NB4 (cell line): ENCODE measurements at regions not wholly inside any gene's neighbourhood (a gene's known extent, or its start where the extent isn't known, plus 50 kb on each side); places are given as distances from the start of the nearest gene placed in this dataset.

Experiments used
- DNase-seq: peaks from one replicate; pipeline ENCODE4 v3.0.0; 2010; ENCODE audit warnings: low read depth
- H3K4me3 ChIP-seq: one replicate; pipeline ENCODE4 v1.5.1; 2011; ENCODE audit warnings: mild to moderate bottlenecking, low read depth, low read length, moderate library complexity
- MAX ChIP-seq: IDR thresholded peaks from 2 replicates; pipeline ENCODE4 v1.6.1; 2011; ENCODE audit warnings: low read depth, low read length
- MYC ChIP-seq: IDR thresholded peaks from 2 replicates; pipeline ENCODE4 v1.6.1; 2011; ENCODE audit warnings: low read depth, low read length
- POLR2A ChIP-seq: IDR thresholded peaks from 2 replicates; pipeline ENCODE4 v1.6.1; 2011; ENCODE audit warnings: mild to moderate bottlenecking; ENCODE audit not compliant: insufficient read length; ENCODE audit errors: extremely low read depth
- TF ChIP-seq, protein P1 (sequence below): IDR thresholded peaks from one replicate; pipeline ENCODE4 v1.5.1; 2012; ENCODE audit warnings: low read depth, low read length

GRCh38 chr5:60355181-60355580 is 344.8 kb downstream of the DEPDC1B start:
- H3K4me3 ChIP-seq: no peak overlapping the region
- DNase-seq: no peak
- no peak for TF ChIP-seq MYC
- TF ChIP-seq MAX: no peak
- TF ChIP-seq POLR2A: no peak
- TF ChIP-seq, protein P1, sequence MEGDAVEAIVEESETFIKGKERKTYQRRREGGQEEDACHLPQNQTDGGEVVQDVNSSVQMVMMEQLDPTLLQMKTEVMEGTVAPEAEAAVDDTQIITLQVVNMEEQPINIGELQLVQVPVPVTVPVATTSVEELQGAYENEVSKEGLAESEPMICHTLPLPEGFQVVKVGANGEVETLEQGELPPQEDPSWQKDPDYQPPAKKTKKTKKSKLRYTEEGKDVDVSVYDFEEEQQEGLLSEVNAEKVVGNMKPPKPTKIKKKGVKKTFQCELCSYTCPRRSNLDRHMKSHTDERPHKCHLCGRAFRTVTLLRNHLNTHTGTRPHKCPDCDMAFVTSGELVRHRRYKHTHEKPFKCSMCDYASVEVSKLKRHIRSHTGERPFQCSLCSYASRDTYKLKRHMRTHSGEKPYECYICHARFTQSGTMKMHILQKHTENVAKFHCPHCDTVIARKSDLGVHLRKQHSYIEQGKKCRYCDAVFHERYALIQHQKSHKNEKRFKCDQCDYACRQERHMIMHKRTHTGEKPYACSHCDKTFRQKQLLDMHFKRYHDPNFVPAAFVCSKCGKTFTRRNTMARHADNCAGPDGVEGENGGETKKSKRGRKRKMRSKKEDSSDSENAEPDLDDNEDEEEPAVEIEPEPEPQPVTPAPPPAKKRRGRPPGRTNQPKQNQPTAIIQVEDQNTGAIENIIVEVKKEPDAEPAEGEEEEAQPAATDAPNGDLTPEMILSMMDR: no peak

- TF ChIP-seq, protein P1: no peak
- no peak overlapping the region for H3K4me3 ChIP-seq
- no peak for DNase-seq
Measured at GRCh38 chr5:60354311-60354710, 345.7 kb downstream of the DEPDC1B start.

- TF ChIP-seq MAX: no peak
- TF ChIP-seq POLR2A: no peak
- TF ChIP-seq MYC: no peak
- TF ChIP-seq, protein P1: no peak
- H3K4me3 ChIP-seq: no peak overlapping the region
- DNase-seq: no peak
Measured at GRCh38 chr5:60352992-60353599, 346.9 kb downstream of the DEPDC1B start.

DNA sequence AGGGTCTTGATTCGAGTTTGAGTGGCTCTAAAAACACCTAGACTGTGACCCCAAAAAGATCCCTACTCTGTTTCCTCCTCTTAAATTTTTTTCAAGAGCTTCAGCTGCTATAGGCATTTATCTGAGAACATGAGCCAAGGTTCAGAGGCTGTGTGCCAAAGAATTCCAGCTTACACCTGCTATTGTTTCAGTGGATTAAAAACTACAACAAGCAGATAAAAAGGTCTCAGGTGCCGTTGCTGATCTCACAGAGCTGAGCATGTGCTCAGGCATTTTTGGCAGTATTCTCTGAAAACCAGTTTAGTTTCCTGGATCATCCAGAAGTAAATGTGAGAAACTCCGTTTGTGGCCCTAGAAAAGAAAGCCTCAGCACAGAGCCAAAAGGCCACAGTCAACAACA is 349.2 kb downstream of the DEPDC1B start:
- TF ChIP-seq POLR2A (no peak), MYC (no peak), MAX (no peak)
- TF ChIP-seq, protein P1: no peak
- no peak overlapping the region for H3K4me3 ChIP-seq
- no peak for DNase-seq

DNA sequence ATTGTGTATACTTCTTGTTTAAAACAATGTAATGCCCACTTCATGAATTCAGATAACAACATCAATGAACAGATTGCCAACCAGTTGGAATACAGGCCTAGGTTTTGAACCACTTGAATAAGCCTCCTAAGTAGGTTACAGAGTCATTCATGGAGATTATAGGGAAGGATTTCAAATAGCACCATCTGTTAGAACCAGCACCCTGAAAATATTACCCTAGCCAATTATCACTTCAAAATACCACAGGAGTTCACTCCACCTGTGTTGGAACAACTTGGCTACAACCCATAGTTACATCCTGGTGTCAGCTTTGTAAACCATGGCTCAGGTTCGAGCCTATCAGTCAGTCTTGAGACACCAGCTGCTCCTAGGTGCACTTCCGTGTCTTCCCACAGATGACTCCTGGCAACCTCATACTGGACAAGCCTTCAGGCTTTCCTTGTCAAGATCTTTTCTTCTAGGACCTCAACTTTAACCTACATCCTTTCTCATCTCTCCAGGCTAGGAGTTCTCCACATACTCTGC is 350.0 kb downstream of the DEPDC1B start:
- TF ChIP-seq MYC (no peak), MAX (no peak), POLR2A (no peak)
- TF ChIP-seq, protein P1: no peak
- no peak overlapping the region for H3K4me3 ChIP-seq
- DNase-seq: no peak

GRCh38 chr5:60346393-60346792 is 353.6 kb downstream of the DEPDC1B start:
- DNase-seq: peak; percentile 35
- TF ChIP-seq MAX (no peak), POLR2A (no peak), MYC (no peak)
- TF ChIP-seq, protein P1: no peak
- no peak overlapping the region for H3K4me3 ChIP-seq
